DND-41 (cell line): ENCODE measurements at regions not wholly inside any gene's neighbourhood (a gene's known extent, or its start where the extent isn't known, plus 50 kb on each side); places are given as distances from the start of the nearest gene placed in this dataset.

Source experiments
- CTCF ChIP-seq: IDR thresholded peaks from 2 replicates; pipeline ENCODE4 v1.5.1; 2012; ENCODE audit warnings: borderline replicate concordance, low read length, moderate library complexity, mild to moderate bottlenecking; ENCODE audit not compliant: poor library complexity, severe bottlenecking; ENCODE audit errors: extremely low read depth
- EZH2 ChIP-seq: IDR thresholded peaks from 3 replicates; pipeline ENCODE4 v1.6.1; 2012; ENCODE audit warnings: borderline replicate concordance, low read depth, mild to moderate bottlenecking, moderate library complexity, low read length, inconsistent platforms; ENCODE audit not compliant: severe bottlenecking

GRCh38 chr14:61217516-61217915 lies 63.6 kb downstream of the TMEM30B start:
- TF ChIP-seq CTCF: no peak
- no peak for TF ChIP-seq EZH2
